HG03095 (cell line): ENCODE measurements at regions not wholly inside any gene's neighbourhood (a gene's known extent, or its start where the extent isn't known, plus 50 kb on each side); places are given as distances from the start of the nearest gene placed in this dataset.
"Not testable (repeated sequence)": the region's sequence is repeated elsewhere in the genome, so short reads cannot be mapped to it uniquely, and the experiment has no call there.

Experiments
- ATAC-seq: cut with Tn5 transposase; IDR thresholded peaks from one replicate; pipeline ENCODE4 v1.9.1; 2021; ENCODE audit warnings: moderate library complexity; ENCODE audit not compliant: unreplicated experiment

GRCh38 chr3:127520993-127521392 lies 69.5 kb downstream of the TPRA1 start:
- no peak for ATAC-seq

- no peak for ATAC-seq
Observed at GRCh38 chr3:127518456-127519081, 72.0 kb downstream of the TPRA1 start.

GRCh38 chr3:127512256-127512655 lies 78.3 kb downstream of the TPRA1 start:
- ATAC-seq: no peak

GRCh38 chr3:127501177-127501576 lies 89.4 kb downstream of the TPRA1 start:
- no peak for ATAC-seq

- ATAC-seq: no peak
Observed at GRCh38 chr3:127497676-127498075, 92.9 kb downstream of the TPRA1 start.

GRCh38 chr3:127497166-127497565 lies 93.4 kb downstream of the TPRA1 start:
- ATAC-seq: no peak

- ATAC-seq: no peak
Observed at GRCh38 chr3:127495821-127496655, 94.5 kb downstream of the TPRA1 start.

- no peak for ATAC-seq
Observed at GRCh38 chr3:127493924-127494646, 96.4 kb downstream of the TPRA1 start.

GRCh38 chr3:127492426-127492825 lies 98.1 kb downstream of the TPRA1 start:
- ATAC-seq: no peak

- ATAC-seq: no peak
Observed at GRCh38 chr3:127491909-127492308, 98.6 kb downstream of the TPRA1 start.

- no peak for ATAC-seq
Observed at GRCh38 chr3:127491323-127491722, 99.2 kb downstream of the TPRA1 start.

- not testable (repeated sequence) for ATAC-seq
Observed at GRCh38 chr3:127491024-127491305, 99.6 kb downstream of the TPRA1 start.

- ATAC-seq: no peak
Observed at GRCh38 chr3:127490271-127491023, 100.1 kb downstream of the TPRA1 start.

GRCh38 chr3:127489357-127489756 lies 101.2 kb downstream of the TPRA1 start:
- ATAC-seq: no peak

GRCh38 chr3:127488740-127489139 lies 101.8 kb downstream of the TPRA1 start:
- ATAC-seq: no peak

- ATAC-seq: no peak
Observed at GRCh38 chr3:127488141-127488672, 102.3 kb downstream of the TPRA1 start.

GRCh38 chr3:127487196-127487595 lies 103.3 kb downstream of the TPRA1 start:
- no peak for ATAC-seq

GRCh38 chr3:127486321-127486944 lies 104.1 kb downstream of the TPRA1 start:
- ATAC-seq: no peak

- no peak for ATAC-seq
Observed at GRCh38 chr3:127485396-127486170, 105.0 kb downstream of the TPRA1 start.
